ENCODE measurements at regions not wholly inside any gene's neighbourhood (a gene's known extent, or its start where the extent isn't known, plus 50 kb on each side); places are given as distances from the start of the nearest gene placed in this dataset.

- no peak for TF ChIP-seq CTCF (IDR thresholded peaks at IDR 0.05)
- no peaks in the 10 kb centered on the region for H3K9me3 ChIP-seq
- no peaks in the 10 kb centered on the region for H3K36me3 ChIP-seq (ENCODE audit: low read depth)
- no peak overlapping the region for H3K4me3 ChIP-seq
- H3K4me1 ChIP-seq (ENCODE audit: low read depth), result no peaks in the 10 kb centered on the region
- intact Hi-C loops (cut with DNase I, micrococcal nuclease), result no loop called here
- DNase-seq, result no peak
- ATAC-seq, result no peak
Observed at GRCh38 chr5:87751824-87752223, 339.1 kb upstream of the CCNH start.

GRCh38 chr5:87746891-87747377, 334.2 kb upstream of the CCNH start:
- intact Hi-C loops (cut with DNase I, micrococcal nuclease), result no loop called here
- TF ChIP-seq CTCF (IDR thresholded peaks at IDR 0.05), result no peak
- H3K4me3 ChIP-seq, result no peak overlapping the region
- no peaks in the 10 kb centered on the region for H3K9me3 ChIP-seq
- DNase-seq (no peak), ATAC-seq (no peak)
- no peaks in the 10 kb centered on the region for H3K4me1 ChIP-seq (ENCODE audit: low read depth)
- no peaks in the 10 kb centered on the region for H3K36me3 ChIP-seq (ENCODE audit: low read depth)

- no peak for ATAC-seq
- Histone ChIP-seq H3K4me3 (no peak overlapping the region), H3K36me3 (ENCODE audit: low read depth) (no peaks in the 10 kb centered on the region), H3K4me1 (ENCODE audit: low read depth) (no peaks in the 10 kb centered on the region), H3K9me3 (no peaks in the 10 kb centered on the region)
- no peak for TF ChIP-seq CTCF (IDR thresholded peaks at IDR 0.05)
- intact Hi-C loops (cut with DNase I, micrococcal nuclease), result no loop called here
- no peak for DNase-seq
Observed at GRCh38 chr5:87746341-87746740, 333.6 kb upstream of the CCNH start.

- no peak for ATAC-seq
- TF ChIP-seq CTCF (IDR thresholded peaks at IDR 0.05), result no peak
- H3K4me1 ChIP-seq (ENCODE audit: low read depth), result no peaks in the 10 kb centered on the region
- no peak for DNase-seq
- H3K4me3 ChIP-seq, result no peak overlapping the region
- intact Hi-C loops (cut with DNase I, micrococcal nuclease), result no loop called here
- H3K9me3 ChIP-seq, result no peaks in the 10 kb centered on the region
- H3K36me3 ChIP-seq (ENCODE audit: low read depth), result no peaks in the 10 kb centered on the region
Observed at GRCh38 chr5:87741881-87742280, 329.2 kb upstream of the CCNH start.

GRCh38 chr5:87735923-87736322, 323.2 kb upstream of the CCNH start:
- H3K9me3 ChIP-seq, result no peaks in the 10 kb centered on the region
- no peak for DNase-seq
- H3K36me3 ChIP-seq (ENCODE audit: low read depth), result no peaks in the 10 kb centered on the region
- H3K4me1 ChIP-seq (ENCODE audit: low read depth), result no peaks in the 10 kb centered on the region
- intact Hi-C loops (cut with DNase I, micrococcal nuclease), result no loop called here
- H3K4me3 ChIP-seq, result no peak overlapping the region
- ATAC-seq, result no peak
- TF ChIP-seq CTCF (IDR thresholded peaks at IDR 0.05), result no peak

- Histone ChIP-seq H3K4me1 (ENCODE audit: low read depth) (no peaks in the 10 kb centered on the region), H3K4me3 (no peak overlapping the region), H3K9me3 (no peaks in the 10 kb centered on the region), H3K36me3 (ENCODE audit: low read depth) (no peaks in the 10 kb centered on the region)
- DNase-seq (no peak), ATAC-seq (no peak)
- no peak for TF ChIP-seq CTCF (IDR thresholded peaks at IDR 0.05)
- intact Hi-C loops (cut with DNase I, micrococcal nuclease), result no loop called here
Observed at GRCh38 chr5:87733897-87734296, 321.2 kb upstream of the CCNH start.

All from mucosa of descending colon (tissue), 3 donors.